IPS DF 19.7 (cell line): ENCODE measurements at regions not wholly inside any gene's neighbourhood (a gene's known extent, or its start where the extent isn't known, plus 50 kb on each side); places are given as distances from the start of the nearest gene placed in this dataset.

Experiments used
- DNase-seq: peaks from one replicate; pipeline ENCODE4 v3.0.0-alpha.2; 2013; ENCODE audit warnings: low read depth, low spot score

DNA sequence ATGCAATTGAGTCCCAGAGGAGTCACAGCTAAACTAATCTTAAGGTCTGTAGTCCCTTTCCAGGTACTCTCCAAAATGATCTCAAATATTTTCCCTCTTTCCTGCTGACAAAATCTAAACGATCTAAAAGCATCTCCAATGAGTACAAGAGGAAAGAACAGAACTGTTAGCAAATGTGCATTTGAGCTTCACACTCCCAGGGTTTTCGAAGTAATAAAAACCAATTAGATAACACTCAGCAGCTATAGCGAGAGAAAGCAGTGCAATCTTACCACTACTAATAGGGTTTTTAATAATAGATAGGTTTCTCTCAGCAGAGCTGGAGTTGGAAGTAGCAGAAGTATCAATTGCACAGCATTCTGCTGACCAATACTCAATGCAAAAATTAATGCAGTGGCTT lies 995.4 kb downstream of the TUSC7 start:
- DNase-seq: no peak

DNA sequence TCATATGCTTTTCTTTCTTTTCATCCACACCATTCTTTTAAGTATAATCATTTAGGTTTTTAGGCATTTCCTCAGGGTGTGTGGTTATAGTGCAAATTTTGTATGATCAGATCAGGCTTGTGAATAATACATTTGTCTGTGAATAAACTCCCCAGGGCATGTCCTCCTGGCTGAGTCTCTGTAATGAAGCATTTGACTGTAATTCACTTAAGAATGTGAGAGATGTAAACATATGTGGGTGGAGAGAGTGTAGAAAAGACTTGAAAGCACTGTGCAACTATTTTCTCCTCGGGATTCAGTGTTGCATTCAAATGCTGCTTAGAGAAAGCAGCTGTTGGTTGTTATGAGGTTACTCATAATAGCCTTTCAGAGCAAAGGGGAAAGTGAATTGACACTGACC lies 996.5 kb downstream of the TUSC7 start:
- no peak for DNase-seq

DNA sequence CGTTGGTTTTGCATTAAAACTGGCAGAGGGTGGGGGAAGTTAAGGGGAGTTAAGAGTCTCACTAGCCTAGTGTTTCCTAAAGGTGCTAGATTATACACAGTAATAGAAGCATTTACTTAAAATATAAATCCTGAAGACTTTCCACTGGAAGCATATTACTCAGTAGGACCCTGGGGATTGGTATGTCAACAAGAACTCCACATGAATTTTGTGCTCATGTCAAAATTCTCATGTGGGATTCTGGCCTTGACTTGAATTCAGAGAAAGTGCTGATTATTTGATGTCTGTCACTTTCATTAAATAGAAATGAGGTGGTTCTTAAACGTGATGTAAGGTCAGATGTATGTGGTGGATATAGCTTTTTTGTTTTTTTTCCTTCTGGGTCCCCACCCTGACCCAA lies 997.2 kb downstream of the TUSC7 start:
- no peak for DNase-seq

DNA sequence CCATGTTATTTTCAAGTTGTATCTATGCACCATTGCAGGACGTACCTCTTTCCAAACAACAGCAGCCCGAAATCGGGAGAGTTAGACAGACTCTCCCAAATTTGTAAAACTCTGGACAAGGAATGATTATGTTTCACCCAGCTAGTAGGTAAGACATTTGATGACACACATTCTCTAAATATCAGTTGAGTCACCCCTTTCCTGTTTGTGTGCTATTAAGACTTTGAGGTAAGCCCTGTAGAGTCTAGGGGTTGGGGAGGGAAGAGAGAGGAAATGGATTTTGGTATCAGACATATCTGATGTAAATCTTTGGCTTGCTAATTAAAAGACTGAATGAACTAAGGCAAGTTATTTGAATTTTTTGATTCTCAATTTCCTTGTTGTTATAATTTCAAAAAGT lies 999.0 kb downstream of the TUSC7 start:
- no peak for DNase-seq

DNA sequence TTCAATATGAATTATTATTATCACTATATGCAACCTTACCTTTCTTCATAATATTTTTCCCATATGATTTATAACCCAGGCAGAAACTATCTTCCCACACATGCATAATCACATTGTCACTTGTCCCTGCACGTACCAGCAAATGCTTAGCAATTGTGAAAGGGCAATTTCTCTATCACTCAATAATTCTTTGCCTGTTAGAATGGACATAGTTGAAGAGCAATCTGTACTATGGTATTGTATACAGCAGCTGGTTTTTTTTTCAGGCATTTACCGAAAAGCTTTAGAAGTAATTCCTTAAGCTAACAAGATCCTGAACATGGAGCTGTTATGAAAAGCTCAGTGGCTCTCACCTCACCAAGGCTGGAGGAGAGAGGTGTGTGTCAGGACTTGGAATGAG lies 999.5 kb downstream of the TUSC7 start:
- DNase-seq: no peak

DNA sequence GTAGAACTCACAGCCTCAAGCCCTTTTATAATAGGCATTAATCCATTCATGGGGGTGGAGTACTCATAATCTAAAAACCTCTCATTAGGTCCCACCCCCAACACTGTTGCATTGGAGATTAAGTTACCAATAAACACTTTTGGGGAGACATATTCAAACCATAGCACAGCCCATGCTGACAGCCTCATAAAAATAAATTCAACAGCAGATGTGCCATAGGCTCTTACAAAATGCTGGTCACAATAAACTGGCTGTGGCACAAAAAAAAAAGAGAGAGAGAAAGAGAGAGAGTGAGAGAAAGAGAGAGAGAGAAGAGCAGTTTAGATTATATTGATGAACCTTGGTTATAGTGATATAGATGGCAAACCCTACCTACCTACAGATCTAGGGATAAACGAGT lies 1000.9 kb downstream of the TUSC7 start:
- no peak for DNase-seq

DNA sequence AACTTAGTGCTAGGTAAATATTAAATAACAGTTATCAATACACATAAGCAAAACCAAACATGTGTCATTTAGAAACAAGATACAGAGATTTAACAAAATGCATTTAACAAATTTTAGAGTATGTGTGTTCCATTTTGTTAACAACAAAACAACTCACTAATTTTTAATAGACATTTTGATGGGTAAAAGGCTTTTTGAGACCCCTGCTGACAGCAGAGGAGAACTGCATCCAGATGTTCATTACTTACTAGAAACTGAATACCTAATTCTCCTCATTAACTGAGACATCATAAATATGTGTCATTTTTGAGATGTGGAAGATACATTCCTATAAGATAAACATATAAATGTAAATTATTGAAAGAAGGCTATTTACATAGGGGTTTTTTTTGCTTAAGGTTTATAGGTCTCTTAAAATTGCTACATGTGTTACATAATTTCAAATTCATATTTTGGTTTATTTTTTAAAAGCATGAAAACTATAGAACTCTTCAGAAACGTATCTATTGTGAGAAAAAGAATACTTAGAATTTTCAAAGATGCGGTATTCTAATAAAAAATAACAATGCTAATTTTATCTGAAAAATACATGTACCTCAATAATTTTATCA lies 1009.8 kb downstream of the TUSC7 start:
- no peak for DNase-seq

DNA sequence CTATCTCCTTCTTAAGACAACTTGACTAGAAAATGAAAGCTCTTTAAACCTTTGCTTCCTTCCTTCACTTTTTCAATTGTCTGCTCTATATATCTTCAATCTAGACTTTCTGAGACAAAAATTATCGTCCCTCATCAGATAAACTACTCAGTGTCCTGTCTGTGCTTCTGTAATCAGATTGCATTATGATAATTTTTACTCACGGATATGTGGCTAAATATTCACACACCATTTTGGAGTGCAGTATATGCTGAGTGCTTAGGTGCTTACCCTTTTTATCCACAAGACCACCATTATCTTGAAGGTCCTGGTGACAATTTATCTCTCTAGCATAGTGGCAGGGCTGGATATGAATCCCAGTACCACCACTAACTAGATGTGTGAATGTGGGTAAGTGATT lies 1012.3 kb downstream of the TUSC7 start:
- DNase-seq: no peak

DNA sequence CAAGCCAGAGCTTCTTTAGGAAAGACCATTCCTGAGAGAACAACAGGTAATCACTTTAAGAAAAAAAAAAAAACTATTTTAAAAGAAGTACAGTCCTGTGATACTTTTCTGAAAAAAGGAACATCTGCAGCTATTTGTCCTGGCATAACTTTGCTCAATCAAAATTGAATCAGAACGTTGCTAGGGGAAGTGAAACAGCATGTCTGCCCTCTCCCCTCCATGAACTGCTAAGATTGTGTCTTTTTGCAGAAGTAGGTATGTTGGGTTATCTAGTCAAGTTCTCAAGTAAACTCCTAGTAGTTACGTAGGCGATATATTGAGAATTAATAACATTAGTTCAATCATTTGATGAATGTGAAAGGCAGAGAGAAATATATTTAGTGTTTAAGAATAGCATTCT lies 1013.3 kb downstream of the TUSC7 start:
- DNase-seq: no peak

DNA sequence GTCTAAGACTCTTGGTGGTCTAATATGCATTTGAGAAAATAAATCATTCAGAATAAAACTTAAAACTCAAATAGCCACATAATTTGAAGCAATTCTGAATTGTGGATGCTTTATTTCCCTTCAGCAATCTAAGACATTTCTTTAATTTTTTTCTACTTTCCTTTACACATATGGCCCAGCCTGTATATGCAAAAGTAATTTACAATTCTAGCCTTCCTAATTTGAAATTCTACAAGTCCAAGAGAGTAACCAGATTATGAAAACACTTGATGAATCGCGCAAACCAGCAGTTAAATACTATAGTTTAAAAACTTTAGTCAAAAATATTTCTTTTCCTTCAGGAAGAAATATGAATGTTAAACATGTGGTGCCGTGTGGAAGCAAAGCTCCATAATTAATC lies 1014.2 kb downstream of the TUSC7 start:
- no peak for DNase-seq

DNA sequence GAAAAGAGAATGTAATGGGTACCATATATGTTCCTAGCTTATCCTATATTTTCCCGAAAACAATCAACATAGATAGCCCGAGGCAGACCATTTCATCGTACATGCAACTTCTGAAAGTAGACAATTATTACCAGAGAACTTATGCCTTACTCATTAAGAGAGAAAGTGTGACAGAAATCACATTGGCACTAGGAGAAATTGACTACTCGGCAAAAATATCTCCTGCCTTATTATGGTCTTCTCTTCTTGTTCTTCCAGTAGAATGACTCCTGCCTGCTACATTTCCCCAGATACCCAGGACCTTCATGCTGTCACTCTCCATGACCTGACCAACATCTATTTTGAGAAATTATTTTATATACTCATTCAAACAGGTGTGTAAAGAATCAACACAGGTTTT lies 1015.7 kb downstream of the TUSC7 start:
- no peak for DNase-seq

DNA sequence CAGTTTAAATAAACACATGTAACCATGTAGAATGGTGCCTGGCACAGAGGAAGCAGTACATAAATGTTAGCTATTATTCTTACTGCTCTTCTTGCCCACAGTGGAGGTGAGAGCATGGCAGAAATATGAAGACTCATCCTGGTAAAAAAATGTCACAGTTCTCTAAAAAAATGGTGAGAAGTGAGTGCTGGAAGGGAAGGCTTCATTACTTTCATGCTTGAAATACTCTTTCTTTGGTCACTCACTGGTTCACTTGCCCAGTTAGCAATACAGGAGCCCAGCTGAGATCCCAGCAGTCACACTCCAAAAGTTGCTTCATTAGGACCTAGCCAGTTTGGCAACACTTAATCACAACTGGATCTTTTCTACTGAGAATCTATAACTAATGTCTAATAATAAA lies 1017.2 kb downstream of the TUSC7 start:
- no peak for DNase-seq

DNA sequence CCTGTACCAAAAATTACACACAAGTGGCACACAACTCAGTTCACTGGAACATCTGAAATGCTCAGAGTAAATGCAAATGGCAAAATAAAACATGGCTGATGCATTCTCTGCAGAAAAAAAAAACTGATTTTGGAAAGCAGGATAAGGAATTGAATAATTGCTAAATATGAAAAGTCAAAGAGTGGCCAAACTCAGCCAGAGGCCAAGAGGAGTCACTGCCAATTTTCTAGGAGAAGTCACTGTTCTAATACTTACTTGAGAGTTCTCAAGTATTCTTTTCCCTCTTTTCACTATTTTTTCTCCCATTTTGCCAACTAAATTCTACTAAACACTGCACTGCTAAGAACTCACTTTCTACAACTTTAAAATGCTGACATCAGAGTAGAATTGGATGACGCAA lies 1018.6 kb downstream of the TUSC7 start:
- DNase-seq: no peak

DNA sequence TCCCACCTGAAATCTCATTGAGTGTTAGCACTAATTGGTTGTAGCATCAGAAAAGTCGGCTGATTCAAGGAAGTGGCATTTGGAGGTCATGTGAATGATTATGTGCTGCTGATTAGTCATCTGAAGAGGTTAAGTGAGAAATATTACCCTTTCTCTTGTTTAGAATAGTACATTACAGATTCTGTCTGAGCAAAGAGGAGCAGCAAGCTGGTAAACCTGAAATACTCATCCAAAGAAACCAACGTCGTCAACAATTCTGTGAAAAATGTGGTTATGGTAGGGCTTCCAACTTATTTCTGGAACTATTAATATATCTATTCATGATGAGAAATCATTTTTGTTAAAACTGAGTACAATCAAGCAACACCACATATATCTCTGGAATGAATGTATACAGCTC lies 1024.9 kb downstream of the TUSC7 start:
- DNase-seq: no peak

DNA sequence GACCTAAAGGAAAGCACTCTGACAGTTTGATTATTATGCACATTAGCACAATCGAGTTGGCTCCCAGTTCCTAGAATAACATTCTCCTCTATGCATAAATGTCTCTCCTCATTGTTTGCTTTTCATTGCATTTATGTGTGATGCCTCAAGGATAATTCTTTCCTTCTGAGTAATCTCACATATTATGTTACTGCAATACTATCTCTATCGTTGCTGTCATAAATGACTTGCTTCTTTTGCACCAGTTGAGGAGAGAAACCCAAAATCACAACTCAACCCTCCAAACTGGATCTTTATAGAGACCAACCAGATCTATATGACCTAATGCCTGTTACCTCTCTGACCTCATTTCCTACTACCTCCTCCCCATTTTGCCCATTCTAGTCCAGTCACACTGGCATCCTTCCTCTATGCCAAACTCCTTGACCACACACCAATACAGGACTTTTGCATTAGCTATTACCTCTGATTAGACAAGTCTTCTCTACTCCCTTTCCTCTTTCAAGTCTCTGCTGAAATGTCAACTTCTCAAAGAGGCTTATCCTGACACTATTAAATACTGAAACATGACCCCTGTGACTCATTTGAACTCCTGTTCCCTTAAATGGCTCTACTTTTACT lies 1026.0 kb downstream of the TUSC7 start:
- DNase-seq: no peak

DNA sequence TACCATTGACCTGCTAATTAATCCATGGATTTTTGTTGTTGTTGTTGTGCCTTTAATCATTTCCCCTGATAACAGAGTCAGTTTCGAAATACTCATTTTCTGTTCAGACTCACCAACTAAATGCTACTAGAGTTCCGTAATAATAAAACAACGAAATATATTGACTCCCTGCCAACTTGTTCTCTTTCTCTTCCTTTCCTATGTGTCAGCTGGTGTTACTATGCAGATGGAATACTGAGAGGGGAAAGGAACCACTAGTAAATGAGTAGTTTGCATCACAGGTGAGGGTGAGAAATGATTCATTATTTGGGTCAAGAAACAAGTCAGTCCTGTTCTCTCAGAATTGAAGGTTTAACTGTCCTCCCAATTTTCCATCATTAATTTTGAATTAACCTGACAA lies 1027.3 kb downstream of the TUSC7 start:
- no peak for DNase-seq

DNA sequence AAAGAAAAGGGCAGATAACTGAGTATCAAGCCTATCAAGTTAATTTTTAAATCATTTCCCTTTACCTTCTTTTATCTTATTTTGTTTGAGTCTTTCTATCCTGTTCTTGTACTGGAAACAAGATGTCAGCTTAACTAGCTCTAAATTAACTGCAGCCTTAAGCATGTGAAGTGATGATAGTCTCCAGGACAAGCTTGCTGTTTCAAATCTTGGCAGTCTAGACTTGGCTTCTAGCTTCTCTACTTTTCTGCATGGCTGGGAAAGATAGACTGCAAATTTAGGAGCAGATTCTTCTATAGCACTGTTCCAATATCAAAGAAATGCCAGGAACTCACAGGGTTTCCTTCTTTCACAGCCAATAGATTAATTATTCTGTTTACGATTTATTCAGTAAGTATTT lies 1034.4 kb downstream of the TUSC7 start:
- no peak for DNase-seq

DNA sequence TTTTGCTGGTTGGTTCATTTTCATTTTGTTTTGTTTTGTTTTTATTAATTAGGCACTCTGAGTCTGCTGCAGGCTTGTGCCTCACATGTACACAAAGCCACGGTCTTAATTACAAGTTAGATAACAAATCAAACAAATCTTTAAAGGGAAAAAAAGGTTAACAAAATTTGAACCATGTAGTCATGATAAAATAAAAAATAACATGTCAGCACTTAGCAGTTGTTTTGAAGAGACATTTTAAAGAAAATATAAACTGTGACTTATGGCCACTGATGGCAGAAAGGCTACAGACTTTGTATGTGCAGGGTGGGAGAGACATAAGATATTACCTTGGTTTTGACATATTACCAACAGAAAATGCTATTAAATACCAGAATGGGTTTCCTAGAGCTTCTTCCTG lies 1035.4 kb downstream of the TUSC7 start:
- DNase-seq: no peak

DNA sequence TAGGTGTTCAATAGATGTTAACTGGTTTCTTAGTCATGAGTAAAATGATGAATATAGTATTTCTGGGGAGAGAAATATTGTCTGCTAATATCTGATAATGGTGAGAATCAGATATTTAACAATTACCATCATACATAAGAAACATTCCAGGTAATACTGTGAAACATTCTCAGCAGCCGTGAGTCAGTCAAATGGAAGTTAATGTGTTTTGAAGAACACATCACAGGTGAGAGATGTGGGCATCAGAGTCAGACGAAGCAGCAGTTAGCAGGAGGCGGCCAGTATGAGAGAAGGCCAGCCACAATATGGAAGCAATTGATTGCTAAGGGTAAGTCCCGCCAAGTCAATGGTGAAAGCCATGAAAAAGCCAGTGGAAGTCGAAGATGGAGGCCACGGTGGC lies 1035.9 kb downstream of the TUSC7 start:
- DNase-seq: no peak

DNA sequence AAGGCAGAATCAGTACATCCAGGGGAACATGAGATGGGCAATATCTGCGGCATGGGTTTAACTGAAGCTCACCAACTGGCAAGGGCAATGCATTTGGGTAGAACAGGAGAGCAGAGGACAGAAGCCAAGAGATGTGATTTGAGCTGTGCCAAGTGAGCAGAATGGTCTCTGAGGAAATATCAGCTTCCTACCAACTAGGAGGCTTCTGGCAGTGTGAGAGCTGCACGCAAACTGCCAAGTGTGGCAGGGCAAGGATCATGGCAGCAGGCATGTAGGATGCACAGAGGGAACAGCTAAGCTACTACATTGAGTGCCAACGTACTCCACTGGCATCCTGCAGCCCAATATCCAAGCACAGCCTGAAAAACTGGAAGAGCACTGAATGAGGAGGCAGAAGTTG lies 1036.5 kb downstream of the TUSC7 start:
- DNase-seq: no peak

DNA sequence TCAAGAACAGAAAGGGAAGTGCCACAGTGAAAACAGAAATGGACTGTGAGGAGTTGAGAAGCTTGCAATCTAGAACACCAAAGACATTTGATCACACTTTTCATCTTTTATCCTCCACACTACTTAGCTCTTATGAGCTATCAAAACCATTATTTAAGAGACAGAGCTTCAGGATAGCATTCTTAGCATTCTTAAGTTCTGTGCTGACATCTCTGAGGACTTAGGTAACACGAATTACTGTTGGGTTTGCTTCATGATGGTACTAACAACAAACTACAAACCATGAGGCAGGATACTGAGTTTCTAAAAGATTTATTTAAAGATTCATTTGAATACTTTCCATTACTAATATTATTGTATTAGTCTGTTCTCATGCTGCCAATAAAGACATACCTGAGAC lies 1038.6 kb downstream of the TUSC7 start:
- DNase-seq: no peak

DNA sequence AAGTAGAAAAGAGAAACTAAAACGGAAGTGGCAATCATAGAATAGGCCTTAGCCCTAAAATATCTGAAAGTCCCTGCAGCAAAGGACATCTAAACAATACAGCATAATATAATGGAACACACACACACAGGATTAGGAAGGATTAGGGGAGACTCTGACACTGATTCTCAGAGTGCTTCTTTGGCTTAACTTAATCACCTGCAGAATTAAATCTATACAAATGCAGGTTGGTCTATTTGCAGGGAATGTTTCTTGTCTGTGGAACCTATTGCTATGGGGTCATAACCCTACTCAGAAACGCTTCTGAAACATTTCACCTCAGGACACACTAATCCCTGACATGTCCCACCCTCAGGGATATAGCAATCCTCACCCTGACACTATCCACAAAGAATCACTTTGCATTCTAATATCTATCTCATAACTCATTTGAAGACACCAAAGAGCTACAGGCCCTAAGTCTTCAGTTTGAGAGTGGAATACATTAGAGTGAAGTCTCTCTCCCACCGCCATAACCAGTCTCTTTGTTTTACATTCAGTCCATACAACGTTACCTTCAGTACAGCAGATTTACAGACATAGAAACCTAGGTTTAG lies 1041.2 kb downstream of the TUSC7 start:
- no peak for DNase-seq

DNA sequence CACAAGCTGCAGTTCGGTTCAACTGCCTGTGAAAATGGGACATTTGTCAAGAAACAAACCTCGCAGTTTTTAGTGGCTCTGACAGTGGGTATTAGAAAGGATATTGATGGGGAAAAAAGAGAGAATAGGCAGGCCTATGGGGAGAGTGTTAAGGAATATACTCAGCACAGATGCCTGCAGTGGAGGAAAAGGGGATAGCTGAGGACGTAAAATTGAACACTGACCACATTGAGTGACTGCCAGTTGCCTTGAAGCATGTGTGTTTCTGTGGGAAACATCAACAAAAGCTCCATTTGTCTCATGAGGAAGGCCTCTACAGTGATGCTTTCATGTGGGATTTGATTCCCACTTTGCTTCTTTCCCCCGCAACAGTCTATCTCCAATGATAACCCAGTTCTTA lies 1042.1 kb downstream of the TUSC7 start:
- DNase-seq: no peak
